Right hindlimb (tissue), 1 donor: ENCODE measurements at regions not wholly inside any gene's neighbourhood (a gene's known extent, or its start where the extent isn't known, plus 50 kb on each side); places are given as distances from the start of the nearest gene placed in this dataset.
"Not testable (repeated sequence)": the region's sequence is repeated elsewhere in the genome, so short reads cannot be mapped to it uniquely, and the experiment has no call there.

ENCODE experiments used
- DNase-seq: peaks from one replicate; pipeline ENCODE4 v3.0.0-alpha.2; 2018

DNA sequence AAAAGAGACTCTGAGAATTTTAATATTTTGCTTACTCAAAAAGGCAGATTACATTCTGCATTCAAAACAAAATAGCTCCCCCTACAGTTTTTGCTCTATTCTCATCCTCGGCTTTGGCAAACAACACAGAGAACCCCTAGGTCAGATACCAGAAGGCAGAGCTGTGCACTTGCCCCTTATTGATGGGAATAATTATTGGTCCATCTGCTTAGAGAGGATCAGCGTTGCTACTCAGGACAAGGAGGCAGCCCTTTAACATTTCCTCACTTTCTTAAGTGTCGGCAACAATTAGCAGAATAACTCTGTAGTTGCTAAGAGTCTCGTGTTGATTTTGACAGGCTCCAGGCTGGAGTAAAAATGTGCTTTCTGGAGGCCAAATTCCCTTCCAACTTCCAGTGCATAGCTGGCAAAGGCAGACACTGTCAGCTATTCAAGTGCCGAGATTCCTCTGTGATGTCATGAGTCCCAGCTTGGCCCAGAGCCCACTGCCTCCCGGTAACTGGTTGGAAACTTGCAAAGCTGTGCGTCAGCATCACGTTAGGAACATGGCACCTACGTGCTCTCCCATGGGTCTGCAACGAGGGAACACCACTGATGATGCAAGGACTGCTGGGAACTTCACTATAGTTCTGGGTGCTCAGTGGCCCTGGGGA lies 482.7 kb upstream of the ADAMTS9 start:
- peak; percentile 91 for DNase-seq

- DNase-seq: no peak
Measured at GRCh38 chr3:65169961-65170360, 482.2 kb upstream of the ADAMTS9 start.

DNA sequence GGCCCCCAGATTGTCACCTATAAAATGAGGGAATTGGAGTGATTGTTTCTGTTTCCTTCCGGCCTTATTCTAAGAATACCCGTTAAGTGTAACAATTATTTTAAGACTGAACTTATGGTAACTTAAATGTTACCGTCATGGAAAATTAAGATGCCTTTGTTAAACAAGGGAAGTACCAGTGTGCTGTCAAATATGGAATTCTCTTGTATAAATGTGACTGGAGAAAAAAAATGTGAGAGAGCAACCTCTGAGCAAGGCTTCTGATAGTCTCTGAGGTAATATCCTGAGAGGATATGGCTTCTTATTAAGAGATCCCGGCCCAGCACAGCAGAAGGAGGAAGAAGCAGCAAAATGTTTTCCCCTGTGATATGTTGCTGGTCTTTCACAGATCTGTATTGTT lies 480.7 kb upstream of the ADAMTS9 start:
- no peak for DNase-seq

DNA sequence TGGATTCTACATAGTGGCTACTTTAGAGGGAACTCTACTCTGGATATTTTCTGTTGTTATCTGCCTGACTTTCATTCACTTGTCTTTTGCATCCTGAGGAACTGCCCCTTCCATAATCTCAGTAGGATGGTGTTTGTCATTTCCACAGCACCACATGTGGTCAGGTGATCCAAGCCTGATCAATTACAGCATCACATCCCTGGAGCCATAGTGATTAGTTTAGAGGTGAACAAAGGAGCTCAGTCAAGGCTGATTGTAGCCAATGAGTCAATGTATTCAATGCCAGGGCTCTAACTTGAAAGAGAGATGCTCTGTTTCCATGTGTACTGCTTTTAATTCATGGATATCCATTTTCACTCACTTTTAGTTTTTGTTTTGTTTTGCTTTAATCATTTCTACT lies 478.7 kb upstream of the ADAMTS9 start:
- DNase-seq: no peak

GRCh38 chr3:65158023-65158422 lies 470.2 kb upstream of the ADAMTS9 start:
- DNase-seq: no peak

GRCh38 chr3:65153850-65154512 lies 466.2 kb upstream of the ADAMTS9 start:
- no peak for DNase-seq

DNA sequence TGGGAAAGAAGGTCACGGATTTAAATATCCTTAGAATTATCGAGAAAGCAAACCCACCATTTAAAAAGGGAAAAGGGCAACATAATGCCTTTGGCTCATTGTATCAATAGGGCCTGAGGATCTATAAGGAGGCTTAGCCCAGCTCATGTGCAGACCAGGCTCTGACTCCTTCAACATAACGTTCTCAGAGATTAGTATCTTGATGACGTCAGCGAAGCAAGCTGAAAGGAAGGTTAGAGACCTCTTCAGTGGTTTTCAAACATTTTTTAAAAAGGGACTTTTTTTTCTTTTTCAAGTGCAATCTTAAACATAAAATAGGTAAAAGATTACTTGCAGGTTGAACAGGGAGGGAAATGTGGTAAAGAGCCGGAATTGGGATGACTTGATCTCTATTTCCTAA lies 463.9 kb upstream of the ADAMTS9 start:
- DNase-seq: no peak

DNA sequence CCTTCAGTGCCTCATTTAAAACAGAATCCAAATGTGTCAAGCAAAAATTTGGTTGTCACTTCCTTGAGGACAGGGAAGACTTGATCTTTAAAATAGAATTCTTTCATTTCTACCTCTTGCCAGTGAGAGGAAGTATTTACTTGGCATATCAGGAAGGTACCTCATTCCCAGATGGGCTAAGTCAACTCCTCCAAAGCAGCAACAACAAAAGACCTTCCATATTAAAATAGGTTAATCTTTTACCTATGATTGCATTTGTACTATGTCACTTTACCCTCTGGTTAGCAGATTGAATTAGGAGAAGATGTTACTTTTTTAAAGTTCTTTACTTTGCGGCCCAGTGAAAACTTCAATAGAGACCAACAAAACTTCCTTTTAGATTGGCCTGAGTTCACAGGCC lies 462.1 kb upstream of the ADAMTS9 start:
- DNase-seq: no peak

GRCh38 chr3:65148687-65149086 lies 460.9 kb upstream of the ADAMTS9 start:
- DNase-seq: no peak

DNA sequence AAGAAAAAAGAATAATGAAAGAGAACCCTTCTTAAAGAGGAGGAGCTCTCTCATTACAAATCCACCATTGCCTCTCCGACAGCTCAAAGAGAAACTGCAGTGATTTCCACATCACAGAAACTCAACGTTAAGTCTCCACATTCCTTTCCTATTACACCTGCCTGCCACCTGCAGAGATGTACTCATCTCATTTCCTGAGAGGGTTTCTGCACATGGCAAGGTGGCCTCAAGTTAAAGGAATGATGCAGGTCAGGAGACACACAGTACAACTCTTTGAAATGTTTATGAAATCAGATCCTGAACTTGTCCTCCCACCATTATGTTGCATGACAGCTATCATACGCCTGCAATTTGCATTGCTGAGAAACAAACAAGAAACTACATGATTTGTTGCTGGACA lies 458.4 kb upstream of the ADAMTS9 start:
- DNase-seq: no peak

DNA sequence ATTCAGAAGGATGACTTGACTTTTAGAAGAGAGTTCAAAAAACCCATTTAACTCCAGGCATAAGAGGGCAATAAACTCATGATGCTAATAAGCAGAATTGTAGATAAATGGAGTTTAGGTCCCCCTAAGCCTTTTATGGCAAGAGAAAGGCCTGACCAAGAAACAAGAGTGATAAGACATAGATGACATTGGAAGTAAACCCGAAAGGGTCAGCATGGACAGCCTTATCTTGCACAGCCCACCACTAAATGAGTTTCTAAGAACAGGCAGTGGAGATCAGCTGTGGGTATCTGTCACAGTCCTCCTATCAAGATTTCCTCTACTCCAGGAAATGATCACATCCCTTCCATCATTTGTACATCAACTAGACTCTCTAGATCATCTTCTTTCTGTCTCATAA lies 457.9 kb upstream of the ADAMTS9 start:
- no peak for DNase-seq

GRCh38 chr3:65144791-65145351 lies 457.1 kb upstream of the ADAMTS9 start:
- DNase-seq: no peak

GRCh38 chr3:65142456-65142855 lies 454.7 kb upstream of the ADAMTS9 start:
- DNase-seq: no peak

DNA sequence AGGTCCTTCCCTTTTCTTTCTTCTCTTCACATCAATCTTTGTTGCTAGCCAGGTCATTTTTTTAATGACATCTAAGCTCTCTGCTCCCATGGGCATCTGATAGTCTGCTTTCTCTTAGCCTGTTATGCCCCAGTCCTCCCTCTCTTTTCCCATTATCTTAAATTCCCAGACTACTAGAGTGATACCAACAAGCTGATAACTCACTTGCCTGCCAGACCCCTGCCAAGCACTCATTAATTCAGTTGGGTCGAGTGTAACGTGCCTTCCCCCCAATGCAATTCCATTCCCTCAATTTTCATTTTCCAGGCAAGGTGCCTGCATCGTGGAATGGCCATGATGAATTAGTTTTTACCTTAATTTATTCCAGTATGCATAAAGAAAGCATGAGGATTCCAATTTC lies 450.8 kb upstream of the ADAMTS9 start:
- no peak for DNase-seq

DNA sequence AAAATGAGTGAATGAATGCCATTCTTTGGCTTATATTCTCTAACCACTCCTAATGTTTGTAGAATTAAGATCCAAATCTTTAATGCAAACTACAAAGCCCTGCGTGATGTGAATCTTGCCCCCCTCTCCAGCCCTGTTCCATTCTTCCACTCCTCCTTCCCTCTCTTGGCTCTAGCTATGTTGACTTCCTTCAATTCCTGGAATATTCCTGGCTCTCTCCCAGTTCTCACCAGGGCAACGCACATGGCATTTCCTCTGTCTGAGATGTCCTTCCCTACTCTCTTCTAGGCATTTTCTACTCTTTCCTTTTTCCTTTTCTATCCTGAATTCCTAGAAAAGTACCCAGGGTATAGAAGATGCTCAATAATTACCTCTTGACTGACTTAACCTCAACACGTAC lies 446.0 kb upstream of the ADAMTS9 start:
- not testable (repeated sequence) for DNase-seq

DNA sequence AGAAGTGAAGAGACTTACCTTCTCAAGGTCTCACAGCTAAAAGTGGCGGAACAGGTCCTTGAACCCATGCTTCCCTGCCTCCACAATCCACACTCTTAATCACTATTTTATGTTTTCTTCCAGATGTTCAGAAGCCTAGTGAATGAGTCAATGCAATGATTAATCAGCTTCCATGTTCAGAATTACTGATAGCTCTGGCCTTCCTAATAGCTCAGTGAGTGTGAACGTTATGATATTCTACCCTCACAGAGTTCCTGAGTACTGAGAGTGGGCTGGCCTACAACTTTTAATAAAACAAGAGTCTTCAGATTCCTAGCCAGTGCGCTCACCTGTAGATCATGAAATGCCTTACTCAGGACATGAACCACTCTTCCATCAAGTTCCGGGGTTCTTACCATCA lies 443.0 kb upstream of the ADAMTS9 start:
- DNase-seq: no peak

DNA sequence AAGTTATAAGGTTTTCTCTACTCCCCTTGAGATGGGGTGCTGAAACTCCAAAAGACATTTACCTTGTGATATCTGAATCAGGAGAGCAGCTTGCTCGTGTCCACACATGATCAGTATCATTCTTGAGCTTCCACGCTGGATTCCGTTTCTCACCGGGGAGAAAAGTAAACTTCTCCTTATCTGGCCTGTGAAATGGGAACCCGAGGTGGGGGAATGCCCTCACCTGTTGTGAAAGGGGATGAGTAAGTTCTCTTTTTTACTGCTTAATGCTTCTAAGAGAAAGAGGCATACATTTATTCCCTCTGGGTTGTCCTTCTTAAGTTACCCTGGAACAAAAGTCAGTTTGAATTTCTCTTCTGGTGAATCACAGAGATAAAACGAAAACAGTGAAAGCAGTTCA lies 440.5 kb upstream of the ADAMTS9 start:
- DNase-seq: no peak

DNA sequence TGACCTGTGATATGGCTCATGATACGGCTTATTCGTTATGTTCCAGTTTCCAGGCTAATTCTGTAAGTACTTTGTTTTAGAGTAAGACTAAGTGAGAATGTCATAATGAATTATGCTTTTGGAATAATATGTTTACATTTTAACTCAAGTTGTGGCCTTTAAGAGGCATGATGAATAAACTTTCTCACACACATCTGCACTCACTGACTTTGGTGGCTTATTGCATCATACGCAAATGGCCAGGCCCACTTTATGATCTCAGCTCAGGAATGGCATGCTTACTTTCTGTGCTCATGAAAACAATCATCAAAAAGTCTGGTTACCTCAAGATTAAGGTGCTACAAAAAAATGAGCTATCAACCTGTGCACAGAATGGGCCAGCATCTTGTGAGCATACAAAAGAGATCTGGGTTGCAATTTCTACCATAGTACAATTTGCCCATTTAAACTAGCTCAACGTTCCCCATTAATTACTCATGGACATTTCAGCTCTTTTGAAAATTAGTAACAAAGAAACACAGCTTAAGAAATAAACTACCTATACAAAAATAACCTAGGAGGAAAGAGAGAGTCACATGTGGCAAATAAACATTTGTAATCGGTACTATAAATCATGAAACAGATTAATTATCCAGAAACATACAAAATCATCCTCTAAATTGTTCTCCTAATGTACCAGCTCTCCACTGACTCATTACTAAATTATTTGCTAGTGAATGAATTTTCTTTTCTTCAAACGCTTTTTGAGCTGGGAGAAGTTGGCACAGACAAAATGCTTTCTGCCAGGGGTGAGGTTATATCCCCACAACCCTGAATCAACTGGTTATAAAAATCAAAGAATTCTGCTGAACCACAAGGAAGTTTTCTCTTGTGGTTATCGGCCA lies 439.0 kb upstream of the ADAMTS9 start:
- DNase-seq: no peak

DNA sequence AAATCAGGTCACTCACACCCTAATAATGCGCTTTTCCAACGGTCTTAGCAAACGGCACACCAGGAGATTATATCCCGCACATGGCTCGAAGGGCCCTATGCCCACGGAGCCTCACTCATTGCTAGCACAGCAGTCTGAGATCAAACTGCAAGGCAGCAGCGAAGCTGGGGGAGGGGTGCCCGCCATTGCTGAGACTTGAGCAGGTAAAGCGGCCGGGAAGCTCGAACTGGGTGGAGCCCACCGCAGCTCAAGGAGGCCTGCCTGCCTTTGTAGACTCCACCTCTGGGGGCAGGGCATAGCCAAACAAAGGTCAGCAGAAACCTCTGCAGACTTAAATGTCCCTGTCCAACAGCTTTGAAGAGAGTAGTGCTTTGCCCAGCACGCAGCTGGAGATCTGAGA lies 432.4 kb upstream of the ADAMTS9 start:
- not testable (repeated sequence) for DNase-seq

DNA sequence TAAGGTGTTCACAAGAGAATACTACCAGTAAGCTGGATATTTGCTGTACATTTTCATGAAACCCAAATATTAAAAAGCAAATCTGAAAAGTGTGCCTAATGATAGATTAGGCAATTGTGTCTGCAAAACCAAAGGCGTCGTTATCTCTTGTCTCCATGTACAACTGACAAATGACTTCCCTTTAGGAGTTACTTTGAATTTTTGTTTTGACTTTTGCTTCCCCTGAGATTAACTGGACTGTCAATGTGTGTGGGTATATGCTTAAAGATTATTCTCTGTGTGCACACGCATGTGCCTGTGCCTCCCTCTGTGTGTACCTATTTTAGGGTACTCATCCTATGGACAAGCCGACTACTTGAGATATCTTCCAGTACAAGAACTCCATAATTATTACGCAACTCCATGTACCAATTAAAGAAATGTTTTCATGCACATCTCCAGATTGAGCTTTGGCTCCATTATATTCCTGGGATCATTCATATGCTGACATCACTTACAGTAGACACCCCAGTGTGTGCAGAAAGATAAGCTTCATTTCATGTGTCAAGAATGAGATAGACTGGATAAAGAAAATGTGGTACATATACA lies 431.2 kb upstream of the ADAMTS9 start:
- no peak for DNase-seq

DNA sequence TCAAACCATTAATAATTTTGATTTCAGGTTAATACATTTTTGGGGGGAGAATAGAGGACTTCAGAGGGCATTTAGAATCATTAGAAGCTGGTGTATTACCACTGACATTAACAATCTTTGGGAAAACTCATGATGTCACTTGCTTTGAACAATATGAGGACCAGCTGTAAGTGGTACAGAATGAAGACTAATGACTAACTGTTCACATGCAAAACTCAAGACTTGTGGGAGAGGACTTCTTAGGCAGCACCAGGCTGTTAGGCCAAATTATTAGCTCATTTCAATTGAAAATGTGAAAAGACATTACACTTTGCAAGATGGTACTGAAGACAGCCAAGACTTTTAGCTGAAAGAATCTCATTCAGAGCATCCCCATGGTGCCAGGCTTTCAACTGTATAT lies 426.2 kb upstream of the ADAMTS9 start:
- DNase-seq: no peak

- peak; percentile 43 for DNase-seq
Measured at GRCh38 chr3:65112751-65113300, 425.0 kb upstream of the ADAMTS9 start.

- DNase-seq: no peak
Measured at GRCh38 chr3:65110661-65111060, 422.9 kb upstream of the ADAMTS9 start.
